HG02759 (cell line): ENCODE measurements at regions not wholly inside any gene's neighbourhood (a gene's known extent, or its start where the extent isn't known, plus 50 kb on each side); places are given as distances from the start of the nearest gene placed in this dataset.

Experiments
- ATAC-seq: cut with Tn5 transposase; IDR thresholded peaks from one replicate; pipeline ENCODE4 v1.9.1; 2021; ENCODE audit warnings: mild to moderate bottlenecking, moderate library complexity; ENCODE audit not compliant: unreplicated experiment

DNA sequence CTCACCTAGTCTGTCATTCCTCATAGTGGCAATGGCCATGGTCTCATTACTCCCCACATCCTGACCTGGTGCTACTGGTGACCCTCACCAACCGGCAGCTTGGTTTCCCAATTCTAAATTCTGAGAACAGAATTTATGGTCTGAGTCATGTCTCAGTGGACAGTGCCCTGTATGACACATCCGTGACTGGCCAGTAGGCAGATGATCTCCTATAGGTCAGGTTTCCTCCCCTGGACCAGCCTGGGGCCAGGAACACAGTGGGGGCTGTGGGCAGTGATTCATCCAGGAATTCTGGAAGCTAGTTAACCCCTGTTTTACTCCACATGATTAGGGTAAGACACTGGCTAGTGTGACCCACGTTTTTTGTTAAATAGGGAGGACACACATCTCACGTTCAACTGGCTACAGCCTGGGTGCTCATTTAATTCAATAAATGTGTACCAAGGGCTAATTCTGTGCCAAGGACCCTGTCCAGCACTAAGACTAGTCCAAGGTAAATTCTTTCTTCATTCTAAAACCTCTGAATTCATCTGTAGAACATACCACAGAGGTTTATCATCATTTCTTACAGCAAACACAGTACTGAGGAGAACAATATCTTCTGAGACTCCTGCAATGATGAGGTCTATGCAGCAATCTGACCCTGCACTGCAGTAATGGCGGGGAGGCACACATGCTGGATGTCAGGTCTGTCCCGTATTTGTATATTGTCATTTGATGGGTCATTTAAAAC is 249.6 kb upstream of the TBX3 start:
- ATAC-seq: no peak

GRCh38 chr12:114932806-114933205 is 248.8 kb upstream of the TBX3 start:
- no peak for ATAC-seq

DNA sequence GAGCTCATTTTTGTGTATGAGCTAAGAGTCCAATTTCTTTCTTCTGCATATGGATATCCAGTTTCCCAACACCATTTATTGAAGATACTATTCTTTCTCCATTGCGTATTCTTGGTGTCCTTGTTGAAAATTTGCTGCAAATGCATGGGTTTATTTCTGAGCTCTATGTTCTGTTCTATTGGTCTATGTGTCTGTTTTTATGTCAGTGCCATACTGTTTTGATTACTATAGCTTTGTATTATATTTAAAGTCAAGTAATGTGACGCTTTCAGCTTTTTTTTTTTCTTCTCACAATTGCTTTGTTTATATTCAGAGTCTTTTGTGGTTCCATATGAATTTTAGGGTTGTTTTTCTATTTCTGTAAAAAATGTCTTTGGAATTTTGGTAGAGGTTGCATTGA is 247.1 kb upstream of the TBX3 start:
- ATAC-seq: no peak

GRCh38 chr12:114926341-114926740 is 242.4 kb upstream of the TBX3 start:
- no peak for ATAC-seq

DNA sequence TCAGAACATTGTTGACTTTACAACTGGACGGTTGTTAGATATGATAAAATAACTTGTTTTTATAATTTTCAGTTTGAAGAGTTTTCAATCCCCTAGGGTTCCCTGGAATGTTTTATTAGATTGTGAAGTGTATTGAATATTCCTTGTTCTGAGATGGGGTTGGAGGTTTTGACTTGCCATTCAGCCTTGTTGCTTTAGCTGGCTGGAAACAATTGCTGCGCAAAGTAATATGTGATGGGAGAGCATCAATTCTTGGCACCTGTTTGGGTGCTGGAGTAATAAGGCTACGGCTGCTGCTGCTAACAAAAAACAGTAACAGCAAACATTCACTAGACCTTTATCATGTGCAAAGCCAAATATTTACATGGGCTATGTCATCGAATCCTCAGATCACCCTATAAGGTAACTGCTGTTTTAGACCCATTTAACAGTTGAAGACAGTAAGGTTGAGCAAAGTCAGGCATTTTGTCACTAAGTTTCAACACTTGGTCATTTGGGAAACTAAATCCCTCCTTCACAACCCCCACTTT is 241.0 kb upstream of the TBX3 start:
- no peak for ATAC-seq

DNA sequence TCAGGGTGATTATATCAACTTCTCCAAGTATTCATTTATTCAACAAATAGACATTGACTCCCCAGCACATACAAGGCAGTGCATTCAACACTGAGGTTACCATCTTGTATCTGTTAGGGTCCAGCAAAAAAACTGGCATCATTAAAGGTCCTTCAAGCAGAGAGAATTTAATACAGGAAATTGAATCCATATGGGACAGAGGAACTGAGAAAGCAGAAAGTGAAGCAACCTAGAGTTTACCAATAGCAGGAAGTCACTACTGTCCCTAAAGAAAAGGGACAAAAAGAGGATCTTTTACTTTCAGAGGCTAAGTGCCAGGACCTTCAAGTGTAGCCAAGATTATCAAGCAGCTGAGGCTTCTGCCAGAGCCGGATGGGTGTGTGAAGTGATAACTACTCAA is 237.8 kb upstream of the TBX3 start:
- ATAC-seq: no peak

- ATAC-seq: no peak
Observed at GRCh38 chr12:114920771-114921554, 237.0 kb upstream of the TBX3 start.

DNA sequence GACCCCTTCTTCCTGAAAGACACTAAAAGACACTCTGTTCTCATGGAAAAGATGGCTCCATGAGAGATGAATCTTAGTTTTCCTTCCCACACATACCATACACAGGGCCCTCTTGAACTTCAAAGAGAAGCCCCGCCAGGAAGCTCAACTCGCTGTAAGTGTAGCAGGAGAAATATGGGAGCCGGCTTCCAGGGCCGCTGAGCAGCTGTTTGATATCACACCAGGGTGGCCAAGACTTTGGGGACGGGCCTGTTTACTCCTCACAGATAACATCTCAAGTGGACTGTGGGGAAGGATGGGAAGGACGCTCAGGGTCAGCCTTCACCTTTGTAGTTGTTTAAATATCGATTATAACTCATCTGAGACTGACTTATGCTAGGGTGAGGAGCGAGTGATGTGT is 235.5 kb upstream of the TBX3 start:
- no peak for ATAC-seq

GRCh38 chr12:114918535-114919233 is 234.7 kb upstream of the TBX3 start:
- ATAC-seq: no peak

DNA sequence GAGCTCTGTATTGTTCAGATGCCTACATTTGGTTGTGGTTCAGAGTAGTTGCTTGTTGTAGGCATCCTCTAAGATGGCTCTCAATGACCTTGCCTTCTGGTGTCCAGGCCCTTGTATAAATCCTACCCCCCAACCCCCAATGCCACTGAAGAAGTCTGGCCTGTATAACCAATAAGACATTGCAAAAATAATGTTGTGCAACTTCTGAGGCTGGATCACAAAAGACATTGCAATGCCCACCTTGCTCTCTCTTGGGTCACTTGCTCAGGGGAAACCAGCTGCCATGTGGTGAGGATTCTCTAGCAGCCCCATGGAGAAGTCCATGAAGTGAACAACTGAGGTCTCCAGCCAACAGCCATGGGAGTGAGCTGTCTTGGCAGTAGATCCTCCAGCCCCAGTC is 234.0 kb upstream of the TBX3 start:
- no peak for ATAC-seq

DNA sequence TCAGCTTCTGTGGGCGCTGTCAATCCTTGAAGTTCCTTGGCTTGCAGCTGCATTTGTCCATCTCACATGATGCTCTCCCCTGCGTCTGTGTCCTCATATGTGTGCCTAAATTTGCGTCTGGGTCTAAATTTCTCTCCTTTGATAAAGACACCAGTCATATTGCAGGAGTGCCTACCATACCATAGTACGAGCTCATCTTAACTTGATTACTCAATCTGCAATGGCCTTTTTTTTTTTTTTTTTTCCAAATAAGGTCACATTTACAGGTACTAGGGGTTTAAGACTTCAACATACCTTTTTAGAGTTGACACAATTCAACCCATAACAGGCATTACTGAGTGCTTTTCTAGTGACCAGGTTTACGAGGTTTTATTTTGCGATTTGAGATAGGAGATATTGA is 233.3 kb upstream of the TBX3 start:
- ATAC-seq: no peak

- no peak for ATAC-seq
Observed at GRCh38 chr12:114916541-114916940, 232.6 kb upstream of the TBX3 start.

- ATAC-seq: no peak
Observed at GRCh38 chr12:114916124-114916523, 232.1 kb upstream of the TBX3 start.

- no peak for ATAC-seq
Observed at GRCh38 chr12:114913871-114914801, 230.2 kb upstream of the TBX3 start.

GRCh38 chr12:114912811-114913210 is 228.8 kb upstream of the TBX3 start:
- no peak for ATAC-seq

DNA sequence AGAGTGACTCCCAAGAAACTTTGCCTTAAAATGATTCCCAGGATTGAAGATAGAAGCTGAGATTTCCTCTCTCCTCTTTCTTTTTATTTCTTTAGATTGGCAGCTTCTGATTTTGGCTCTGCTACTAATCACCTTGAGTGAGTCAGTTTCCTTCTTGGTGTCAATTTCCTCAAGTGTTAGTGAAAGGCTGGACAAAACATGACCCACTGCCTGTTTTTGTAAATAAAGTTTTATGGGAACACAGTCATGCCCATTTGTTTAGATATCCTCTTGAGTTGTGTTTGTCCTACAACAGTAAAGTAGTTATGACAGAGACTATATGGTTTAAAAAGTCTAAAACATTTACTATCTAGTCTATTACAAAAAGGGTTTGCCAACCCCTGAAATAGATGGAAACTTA is 227.2 kb upstream of the TBX3 start:
- ATAC-seq: no peak

DNA sequence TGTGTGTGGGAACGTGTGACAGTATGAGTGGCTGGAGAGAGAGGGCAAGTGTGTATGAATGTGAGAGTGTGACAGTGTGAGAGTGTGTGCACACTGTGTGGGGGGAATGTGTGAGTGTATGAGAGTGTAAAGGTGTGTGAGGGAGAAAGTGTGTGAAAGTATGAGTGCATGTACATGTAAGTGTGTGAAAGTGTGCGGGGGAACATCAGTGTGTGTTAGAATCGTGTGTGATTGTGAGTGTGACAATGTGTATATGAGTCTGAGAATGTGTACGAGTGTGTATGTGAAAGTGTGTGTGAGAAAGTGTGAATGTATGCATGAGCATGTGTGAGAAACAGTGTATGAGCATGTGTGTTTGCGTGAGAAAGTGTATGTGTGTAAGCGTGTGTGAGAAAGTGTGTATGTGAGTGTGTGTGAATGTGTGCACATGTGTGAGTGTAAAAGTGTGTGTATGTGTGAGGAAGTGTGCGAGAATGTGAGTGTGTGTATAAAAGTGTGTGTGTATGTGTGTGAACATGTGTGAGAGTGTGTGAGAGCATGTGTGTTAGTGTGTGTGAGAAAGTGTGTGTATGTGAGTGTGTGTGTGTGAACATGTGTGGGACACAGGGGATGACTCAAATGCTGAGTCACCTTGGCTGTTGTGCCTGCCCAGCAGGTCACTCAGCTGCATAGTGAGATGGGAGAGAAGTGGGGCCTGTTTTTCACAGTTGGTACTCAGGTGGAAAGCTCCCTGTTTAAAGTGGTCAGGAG is 220.5 kb upstream of the TBX3 start:
- ATAC-seq: no peak

GRCh38 chr12:114903083-114903691 is 219.2 kb upstream of the TBX3 start:
- ATAC-seq: no peak

DNA sequence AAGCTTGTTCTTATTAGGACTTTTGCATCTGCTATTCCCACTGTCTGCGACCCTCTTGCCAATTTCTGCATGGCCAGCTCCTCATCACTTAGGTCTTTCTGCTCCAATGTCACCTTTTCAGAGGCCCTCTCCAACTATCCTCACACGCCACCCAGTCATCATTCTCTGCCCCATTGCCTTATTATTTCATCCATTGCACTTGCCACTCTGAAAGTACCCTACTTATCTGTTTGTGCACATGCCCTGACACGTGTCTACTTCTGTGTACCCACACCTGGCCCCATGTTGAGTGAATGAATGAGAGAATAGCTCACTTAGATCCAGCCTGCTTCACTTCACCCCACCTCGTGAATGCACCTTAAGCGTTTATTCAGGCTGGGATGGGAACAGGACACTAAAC is 218.7 kb upstream of the TBX3 start:
- ATAC-seq: no peak
